ENCODE measurements at regions not wholly inside any gene's neighbourhood (a gene's known extent, or its start where the extent isn't known, plus 50 kb on each side); places are given as distances from the start of the nearest gene placed in this dataset.

GRCh38 chr5:15431923-15432322, 68.1 kb upstream of the FBXL7 start:
- no peak for DNase-seq (ENCODE audit: low read depth)
- H3K4me3 ChIP-seq (replicated peaks; ENCODE audit: low read depth, low read length): no peak overlapping the region
- no peak for TF ChIP-seq CTCF (IDR thresholded peaks at IDR 0.05; ENCODE audit: low read length, missing control alignments)

DNA sequence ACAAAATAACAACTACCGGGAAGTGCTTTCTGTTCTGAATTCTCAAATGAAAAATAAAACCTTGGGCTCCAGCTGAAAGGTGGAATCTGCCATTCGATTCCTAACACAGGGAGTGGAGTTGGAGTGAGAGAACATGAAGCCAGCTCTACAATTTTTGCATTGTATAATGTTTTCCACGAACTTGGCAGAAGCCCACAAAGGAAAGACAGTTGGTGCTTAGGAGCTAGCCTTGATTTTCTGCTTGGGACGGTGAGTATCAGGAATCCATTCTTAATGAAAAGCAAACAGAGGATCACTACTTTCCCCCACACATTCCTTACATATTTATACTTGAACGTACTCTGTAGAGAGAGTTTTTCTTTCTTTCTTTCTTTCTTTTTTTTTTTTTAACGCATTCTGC, 74.2 kb upstream of the FBXL7 start:
- no peak for TF ChIP-seq CTCF (IDR thresholded peaks at IDR 0.05; ENCODE audit: low read length, missing control alignments)
- H3K4me3 ChIP-seq (replicated peaks; ENCODE audit: low read depth, low read length): no peak overlapping the region
- peak; percentile 18 for DNase-seq (ENCODE audit: low read depth)

- no peak for DNase-seq (ENCODE audit: low read depth)
- TF ChIP-seq CTCF (IDR thresholded peaks at IDR 0.05; ENCODE audit: low read length, missing control alignments): no peak
- H3K4me3 ChIP-seq (replicated peaks; ENCODE audit: low read depth, low read length): no peak overlapping the region
These were observed 75.2 kb upstream of the FBXL7 start for GRCh38 chr5:15424769-15425168.

GRCh38 chr5:15421921-15422412, 78.0 kb upstream of the FBXL7 start:
- TF ChIP-seq CTCF (IDR thresholded peaks at IDR 0.05; ENCODE audit: low read length, missing control alignments): no peak
- no peak overlapping the region for H3K4me3 ChIP-seq (replicated peaks; ENCODE audit: low read depth, low read length)
- peak; percentile 54 for DNase-seq (ENCODE audit: low read depth)

DNA sequence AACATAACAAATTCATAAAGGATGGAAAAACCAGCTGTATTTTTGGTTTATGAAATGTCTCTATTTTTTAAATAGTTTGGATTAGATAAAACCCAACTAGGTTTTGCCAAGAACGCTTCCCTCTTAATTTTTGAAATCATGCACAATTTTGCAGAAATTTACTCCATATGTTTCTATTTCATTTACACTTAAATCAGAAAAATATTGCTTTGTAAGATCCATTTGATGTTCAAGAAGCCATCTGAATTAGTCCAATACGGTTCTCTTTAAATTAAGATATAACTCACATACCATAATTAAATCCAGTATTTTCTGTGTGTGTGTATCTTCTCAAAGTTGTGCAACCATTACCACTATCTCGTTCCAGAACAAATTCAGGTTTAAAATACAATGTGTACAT, 78.6 kb upstream of the FBXL7 start:
- TF ChIP-seq CTCF (IDR thresholded peaks at IDR 0.05; ENCODE audit: low read length, missing control alignments): no peak
- no peak for DNase-seq (ENCODE audit: low read depth)
- H3K4me3 ChIP-seq (replicated peaks; ENCODE audit: low read depth, low read length): no peak overlapping the region

DNA sequence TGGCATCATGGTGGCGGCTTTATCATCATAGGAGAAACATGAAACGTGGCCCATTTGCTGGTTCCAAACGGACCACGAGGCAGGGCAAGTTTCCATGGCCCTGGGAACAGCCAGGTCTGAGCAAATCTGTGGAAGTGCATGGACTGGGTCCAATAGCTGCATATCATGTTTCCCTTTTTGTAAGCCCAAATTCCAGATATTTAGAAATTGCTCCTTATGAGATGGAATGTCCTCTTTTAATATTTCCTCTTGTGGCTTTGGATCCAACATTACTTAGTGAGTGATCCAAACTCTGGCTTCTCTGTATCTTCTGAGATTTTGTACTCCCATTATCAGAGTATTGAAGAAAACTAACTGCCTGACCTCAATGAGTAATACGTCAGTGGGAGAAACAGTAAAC, 79.8 kb upstream of the FBXL7 start:
- TF ChIP-seq CTCF (IDR thresholded peaks at IDR 0.05; ENCODE audit: low read length, missing control alignments): no peak
- no peak for DNase-seq (ENCODE audit: low read depth)
- no peak overlapping the region for H3K4me3 ChIP-seq (replicated peaks; ENCODE audit: low read depth, low read length)

DNA sequence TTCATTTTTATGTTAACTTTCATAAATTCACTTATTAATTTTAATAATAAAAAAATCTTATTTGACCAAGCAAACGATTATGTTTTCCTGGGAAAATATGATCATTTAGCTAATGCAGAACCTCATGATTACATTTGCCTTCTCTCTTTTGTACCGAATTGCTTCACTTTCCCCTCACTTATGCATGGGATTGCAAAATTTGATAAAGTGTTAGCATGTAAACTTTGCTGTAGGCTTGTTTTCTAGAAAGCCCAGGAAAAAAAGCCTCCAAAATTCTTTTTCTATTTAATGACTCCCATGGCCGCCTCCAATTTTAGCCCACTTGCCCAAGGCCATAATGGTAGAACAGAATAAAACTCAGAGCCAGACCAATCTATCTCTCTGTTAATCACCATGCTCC, 82.8 kb upstream of the FBXL7 start:
- DNase-seq (ENCODE audit: low read depth): no peak
- no peak for TF ChIP-seq CTCF (IDR thresholded peaks at IDR 0.05; ENCODE audit: low read length, missing control alignments)
- H3K4me3 ChIP-seq (replicated peaks; ENCODE audit: low read depth, low read length): no peak overlapping the region
